Cerebellar cortex (tissue), 1 donor: ENCODE measurements at regions not wholly inside any gene's neighbourhood (a gene's known extent, or its start where the extent isn't known, plus 50 kb on each side); places are given as distances from the start of the nearest gene placed in this dataset.
"Not testable (repeated sequence)": the region's sequence is repeated elsewhere in the genome, so short reads cannot be mapped to it uniquely, and the experiment has no call there.

ENCODE experiments used
- DNase-seq: peaks from one replicate; pipeline ENCODE4 v3.0.0-alpha.2; 2015; ENCODE audit warnings: low spot score

GRCh38 chr10:62996925-62997324 is 136.2 kb upstream of the NRBF2 start:
- no peak for DNase-seq

- DNase-seq, result no peak
Measured at GRCh38 chr10:62996516-62996915, 136.6 kb upstream of the NRBF2 start.

GRCh38 chr10:62993121-62993520 is 140.0 kb upstream of the NRBF2 start:
- DNase-seq, result no peak

GRCh38 chr10:62992145-62992721 is 140.9 kb upstream of the NRBF2 start:
- no peak for DNase-seq

DNA sequence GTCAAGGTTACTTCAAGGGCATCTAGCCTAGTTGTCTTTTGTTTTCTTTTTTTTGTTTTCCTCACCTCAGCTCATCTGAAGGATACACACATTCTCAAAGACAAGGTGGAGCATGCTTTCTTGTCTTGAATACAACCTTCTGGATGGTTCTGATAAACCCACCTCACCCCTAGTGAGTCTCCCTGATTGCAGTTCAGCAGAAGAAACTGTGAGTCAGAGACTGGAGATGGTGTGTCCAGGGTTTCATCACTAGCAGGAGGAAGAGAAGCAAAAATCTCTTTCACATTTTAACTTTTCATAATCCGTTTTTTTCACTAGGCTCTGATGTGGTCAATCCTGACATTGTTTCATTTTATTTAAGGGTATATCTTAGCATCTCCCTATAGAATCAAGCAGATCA is 143.0 kb upstream of the NRBF2 start:
- DNase-seq, result no peak

DNA sequence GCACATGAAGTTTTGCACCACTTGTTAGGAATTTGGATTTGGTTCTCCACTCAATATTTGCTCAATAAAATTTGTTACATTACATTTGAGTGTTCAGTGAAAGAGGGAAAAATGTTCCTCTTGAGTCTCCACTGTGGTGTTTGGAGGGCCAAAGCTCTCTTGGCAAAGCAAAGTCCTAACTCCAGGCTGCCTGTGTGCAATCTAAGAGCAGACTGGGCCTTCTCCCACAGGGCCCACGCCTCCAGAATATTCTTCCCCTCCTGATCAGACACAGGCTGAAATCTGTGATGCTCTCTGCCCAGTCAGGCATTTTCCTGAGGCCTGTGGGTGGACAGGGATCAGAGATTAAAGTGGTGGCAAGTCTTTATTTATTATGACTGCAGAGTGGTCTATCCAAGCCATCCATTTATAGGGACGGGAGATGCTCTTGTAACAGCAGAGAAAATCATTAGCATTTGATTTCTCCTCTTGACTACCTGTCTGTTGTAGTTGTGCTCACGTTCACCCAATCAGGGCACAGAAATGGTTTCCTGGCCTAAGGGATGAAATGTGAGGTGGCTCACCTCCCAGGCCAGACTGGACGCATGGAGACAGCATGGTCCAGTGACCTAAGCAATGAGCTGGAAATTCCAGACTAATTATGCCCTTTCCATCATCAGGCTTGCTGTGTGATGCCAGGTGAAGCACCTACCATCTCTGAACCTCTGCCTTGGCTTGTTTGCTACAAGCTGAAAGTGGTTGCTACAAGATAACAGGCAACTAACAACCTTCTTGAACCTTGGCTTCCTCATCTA is 147.1 kb upstream of the NRBF2 start:
- no peak for DNase-seq

GRCh38 chr10:62981096-62981495 is 152.0 kb upstream of the NRBF2 start:
- DNase-seq, result no peak

- DNase-seq, result no peak
Measured at GRCh38 chr10:62980687-62981086, 152.4 kb upstream of the NRBF2 start.

GRCh38 chr10:62979921-62980320 is 153.2 kb upstream of the NRBF2 start:
- no peak for DNase-seq

GRCh38 chr10:62978482-62978881 is 154.6 kb upstream of the NRBF2 start:
- no peak for DNase-seq

DNA sequence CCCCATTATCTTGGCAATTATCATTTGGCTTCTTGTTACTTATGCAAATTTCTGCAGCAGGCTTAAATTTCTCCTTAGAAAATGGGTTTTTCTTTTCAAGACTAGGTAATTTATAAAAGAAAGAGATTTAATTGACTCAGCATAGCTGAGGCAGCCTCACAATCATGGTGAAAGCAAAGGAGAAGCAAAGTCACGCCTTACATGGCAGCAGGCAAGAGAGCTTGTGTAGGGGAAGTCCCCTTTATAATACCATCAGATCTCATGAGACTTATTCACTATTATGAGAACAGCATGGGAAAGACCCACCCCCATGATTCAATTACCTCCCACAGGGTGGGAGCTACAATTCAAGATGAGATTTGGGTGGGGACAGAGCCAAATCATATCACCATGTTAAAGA is 158.3 kb upstream of the NRBF2 start:
- DNase-seq, result not testable (repeated sequence)

DNA sequence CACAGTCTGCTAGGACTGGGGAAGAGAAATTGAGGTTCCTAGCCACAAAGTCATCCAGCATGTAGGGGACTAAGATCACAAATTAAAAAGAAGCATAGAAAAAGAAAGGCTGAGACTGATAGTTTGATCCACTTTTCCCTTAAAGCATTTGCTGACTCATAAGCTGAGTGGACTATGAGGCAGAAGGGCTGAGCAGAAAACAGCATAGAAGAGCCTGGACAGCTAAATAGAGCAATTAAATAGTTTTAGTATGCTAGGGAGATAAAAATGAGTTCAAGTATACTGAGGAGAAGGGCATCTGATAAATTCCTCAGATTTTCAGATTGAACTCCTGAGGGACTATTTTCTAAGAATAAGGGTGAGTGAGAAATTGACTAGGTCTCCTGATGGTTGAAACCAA is 155.9 kb upstream of the EGR2 start:
- DNase-seq, result no peak

GRCh38 chr10:62964026-62964425 is 147.9 kb upstream of the EGR2 start:
- no peak for DNase-seq

GRCh38 chr10:62961951-62962523 is 145.9 kb upstream of the EGR2 start:
- no peak for DNase-seq

GRCh38 chr10:62960416-62960815 is 144.2 kb upstream of the EGR2 start:
- DNase-seq, result no peak

GRCh38 chr10:62959553-62959952 is 143.4 kb upstream of the EGR2 start:
- no peak for DNase-seq

- DNase-seq, result no peak
Measured at GRCh38 chr10:62958980-62959379, 142.8 kb upstream of the EGR2 start.

DNA sequence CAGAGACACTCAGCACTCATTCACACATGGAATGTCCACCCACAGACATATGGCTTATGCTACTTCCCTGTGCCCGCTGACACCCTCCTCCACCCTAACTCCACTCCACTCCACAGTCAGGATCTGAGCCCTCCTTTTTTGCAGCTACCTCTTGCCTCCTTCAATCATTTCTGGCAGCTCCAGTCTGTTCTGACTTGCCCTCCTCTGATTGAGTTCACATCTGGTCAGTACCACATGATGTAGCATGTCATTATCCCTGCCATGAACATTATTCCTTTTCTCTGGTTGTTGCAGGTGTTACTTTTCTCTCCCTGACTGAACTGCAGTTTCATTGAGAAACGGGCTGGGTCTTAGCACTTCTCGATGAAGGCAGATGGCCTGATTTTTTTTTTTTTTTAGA is 130.1 kb upstream of the EGR2 start:
- DNase-seq, result no peak

DNA sequence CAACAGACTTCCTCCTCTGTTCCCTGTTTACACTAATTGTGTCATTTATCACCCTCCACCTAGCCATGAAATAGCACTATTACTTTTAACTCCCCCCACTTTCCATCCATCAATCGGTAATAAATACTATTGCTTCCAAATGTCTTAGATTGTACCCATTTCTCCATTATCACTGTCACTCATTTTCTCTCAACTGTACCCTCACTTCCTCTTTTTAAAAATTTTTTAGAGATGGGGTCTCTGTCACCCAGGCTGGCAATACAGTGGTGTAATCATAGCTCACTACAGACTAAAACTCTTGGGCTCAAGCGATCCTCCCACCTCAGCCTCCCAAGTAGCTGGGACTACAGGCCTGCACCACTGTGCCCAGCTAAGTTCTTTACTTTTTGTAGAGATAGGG is 123.5 kb upstream of the EGR2 start:
- DNase-seq, result no peak

DNA sequence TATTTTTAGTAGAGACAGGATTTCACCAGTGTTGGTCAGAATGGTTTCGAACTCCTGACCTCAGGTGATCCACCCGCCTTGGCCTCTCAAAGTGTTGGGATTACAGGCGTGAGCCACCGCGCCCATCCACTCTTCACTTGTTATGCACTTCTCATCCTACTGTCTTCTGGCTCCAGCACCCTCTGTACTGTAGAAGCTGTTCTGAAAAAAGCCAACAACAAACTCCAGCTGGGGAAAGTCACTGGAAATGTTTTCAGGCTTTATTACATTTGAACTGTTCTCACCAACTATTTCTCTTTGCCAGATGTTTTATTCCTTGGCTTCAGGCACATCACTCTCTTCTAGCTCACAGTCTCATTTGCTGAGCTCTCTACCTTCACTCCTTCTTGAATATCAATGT is 122.5 kb upstream of the EGR2 start:
- no peak for DNase-seq

DNA sequence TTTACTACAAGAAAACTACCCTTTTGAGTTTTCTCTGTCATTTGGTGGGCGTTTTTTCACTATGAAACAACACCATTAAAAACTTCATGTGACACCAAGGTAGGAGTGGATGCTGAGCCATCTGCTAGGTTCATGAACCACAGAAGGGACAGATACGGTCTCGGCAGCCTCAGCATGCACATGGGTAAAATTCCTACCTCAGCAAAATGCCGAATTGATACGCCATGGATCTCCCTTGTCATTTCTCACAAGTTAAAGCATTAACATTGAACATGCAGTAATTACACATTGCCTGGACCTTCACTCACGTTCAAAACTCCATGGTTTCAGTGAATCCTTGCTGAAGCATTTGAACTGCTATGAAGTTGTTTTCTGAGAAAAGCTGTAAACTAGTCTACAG is 121.5 kb upstream of the EGR2 start:
- DNase-seq, result no peak

GRCh38 chr10:62935022-62935421 is 118.9 kb upstream of the EGR2 start:
- no peak for DNase-seq

DNA sequence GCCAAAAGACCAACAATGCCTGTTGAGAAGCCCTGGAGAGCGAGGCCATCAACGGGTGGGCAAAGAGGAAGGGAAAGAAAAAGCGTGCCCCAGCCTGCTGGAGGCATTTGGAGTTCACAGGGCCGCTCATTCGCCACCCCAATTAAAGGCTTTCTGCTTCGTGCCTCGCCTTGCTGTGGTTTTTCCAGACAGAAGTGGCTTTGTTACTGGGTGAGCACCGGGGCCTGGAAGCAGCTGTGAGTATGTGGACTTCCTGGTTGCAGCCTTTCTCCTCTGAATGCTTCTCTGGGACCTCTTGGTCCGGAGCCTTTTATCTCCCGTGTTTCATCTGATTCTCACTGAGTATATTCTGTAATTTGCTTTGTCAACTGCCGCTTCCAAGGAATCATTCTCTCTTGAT is 118.1 kb upstream of the EGR2 start:
- no peak for DNase-seq

DNA sequence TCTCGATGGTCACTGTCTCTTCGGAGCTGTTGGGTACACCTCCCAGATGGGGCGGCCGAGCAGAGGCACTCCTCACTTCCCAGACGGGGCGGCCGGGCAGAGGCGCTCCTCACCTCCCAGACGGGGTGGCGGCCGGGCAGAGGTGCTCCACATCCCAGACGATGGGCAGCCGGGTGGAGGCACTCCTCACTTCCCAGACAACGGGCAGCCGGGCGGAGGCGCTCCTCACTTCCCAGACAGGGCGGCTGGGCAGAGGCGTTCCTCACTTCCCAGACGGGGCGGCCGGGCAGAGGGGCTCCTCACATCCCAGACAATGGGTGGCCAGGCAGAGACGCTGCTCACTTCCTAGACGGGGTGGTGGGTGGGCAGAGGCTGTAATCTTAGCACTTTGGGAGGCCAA is 112.6 kb upstream of the EGR2 start:
- DNase-seq, result not testable (repeated sequence)
